ENCODE measurements at regions not wholly inside any gene's neighbourhood (a gene's known extent, or its start where the extent isn't known, plus 50 kb on each side); places are given as distances from the start of the nearest gene placed in this dataset.

GRCh38 chr2:150856596-150857281 lies 369.3 kb upstream of the RND3 start:
- Histone ChIP-seq H2AFZ (ENCODE audit: low read length) (no peak overlapping the region), H3K27me3 (replicated peaks; ENCODE audit: insufficient read depth, low read length) (no peaks in the 10 kb centered on the region), H3K9ac (ENCODE audit: low read length) (no peak overlapping the region), H4K20me1 (ENCODE audit: insufficient read depth, low read length) (no peaks in the 10 kb centered on the region), H3K79me2 (ENCODE audit: low read length) (no peaks in the 10 kb centered on the region), H3K9me2 (replicated peaks; ENCODE audit: insufficient read depth, low read length) (no peaks in the 10 kb centered on the region), H3K36me3 (replicated peaks; ENCODE audit: insufficient read depth, low read length) (no peaks in the 10 kb centered on the region), H3K4me2 (ENCODE audit: low read depth, low read length) (no peak overlapping the region), H3K4me3 (ENCODE audit: low read length) (no peak overlapping the region), H3K4me1 (ENCODE audit: low read length) (no peaks in the 10 kb centered on the region), H3K27ac (ENCODE audit: low read length) (no peak overlapping the region), H3F3A (ENCODE audit: insufficient read depth, low read length) (no peaks in the 10 kb centered on the region), H3K9me3 (replicated peaks; ENCODE audit: insufficient read depth, low read length) (no peaks in the 10 kb centered on the region)
- TF ChIP-seq EZH2phosphoT487 (IDR thresholded peaks at IDR 0.05; ENCODE audit: low read length) (no peak), CTCF (IDR thresholded peaks at IDR 0.05; ENCODE audit: low read length) (no peak), EZH2 (optimal IDR thresholded peaks at IDR 0.05; ENCODE audit: low read depth, low read length) (no peak)
- no peak for DNase-seq

DNA sequence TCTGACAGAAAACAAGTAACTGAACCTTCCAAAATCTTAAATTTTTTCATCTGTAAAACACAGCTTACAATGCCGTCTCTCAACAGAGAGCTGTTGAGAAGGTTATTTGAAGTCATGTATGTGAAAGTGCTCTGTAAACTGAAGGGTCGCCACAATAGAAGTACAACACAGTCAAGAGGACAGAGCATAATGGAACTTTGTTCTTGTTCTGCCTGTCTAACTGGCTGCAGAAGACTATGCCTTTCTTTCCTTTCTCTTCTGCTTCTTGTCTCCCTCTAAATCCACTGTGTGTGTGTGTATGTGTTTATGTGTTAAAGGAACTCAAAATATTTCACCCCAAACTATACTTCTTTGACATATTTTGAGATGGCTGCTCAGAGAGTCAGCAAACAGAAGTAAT lies 365.8 kb upstream of the RND3 start:
- Histone ChIP-seq H3K9ac (ENCODE audit: low read length) (no peak overlapping the region), H3K36me3 (replicated peaks; ENCODE audit: insufficient read depth, low read length) (no peaks in the 10 kb centered on the region), H3K79me2 (ENCODE audit: low read length) (no peaks in the 10 kb centered on the region), H4K20me1 (ENCODE audit: insufficient read depth, low read length) (no peaks in the 10 kb centered on the region), H3K4me3 (ENCODE audit: low read length) (no peak overlapping the region), H3K9me2 (replicated peaks; ENCODE audit: insufficient read depth, low read length) (no peaks in the 10 kb centered on the region), H3K4me2 (ENCODE audit: low read depth, low read length) (no peak overlapping the region), H3K27ac (ENCODE audit: low read length) (no peak overlapping the region), H3K4me1 (ENCODE audit: low read length) (no peaks in the 10 kb centered on the region), H3F3A (ENCODE audit: insufficient read depth, low read length) (no peaks in the 10 kb centered on the region), H3K9me3 (replicated peaks; ENCODE audit: insufficient read depth, low read length) (no peaks in the 10 kb centered on the region), H3K27me3 (replicated peaks; ENCODE audit: insufficient read depth, low read length) (no peaks in the 10 kb centered on the region), H2AFZ (ENCODE audit: low read length) (no peak overlapping the region)
- no peak for TF ChIP-seq CTCF (IDR thresholded peaks at IDR 0.05; ENCODE audit: low read length)
- TF ChIP-seq EZH2phosphoT487 (IDR thresholded peaks at IDR 0.05; ENCODE audit: low read length), result no peak
- DNase-seq, result no peak

- no peaks in the 10 kb centered on the region for H3F3A ChIP-seq (ENCODE audit: insufficient read depth, low read length)
- no peaks in the 10 kb centered on the region for H3K36me3 ChIP-seq (replicated peaks; ENCODE audit: insufficient read depth, low read length)
- H3K27ac ChIP-seq (ENCODE audit: low read length), result no peak overlapping the region
- no peak overlapping the region for H2AFZ ChIP-seq (ENCODE audit: low read length)
- H3K9ac ChIP-seq (ENCODE audit: low read length), result no peak overlapping the region
- no peaks in the 10 kb centered on the region for H3K79me2 ChIP-seq (ENCODE audit: low read length)
- no peak for DNase-seq
- H3K4me2 ChIP-seq (ENCODE audit: low read depth, low read length), result no peak overlapping the region
- no peaks in the 10 kb centered on the region for H3K4me1 ChIP-seq (ENCODE audit: low read length)
- no peak overlapping the region for H3K4me3 ChIP-seq (ENCODE audit: low read length)
- TF ChIP-seq EZH2phosphoT487 (IDR thresholded peaks at IDR 0.05; ENCODE audit: low read length) (no peak), CTCF (IDR thresholded peaks at IDR 0.05; ENCODE audit: low read length) (no peak), EZH2 (optimal IDR thresholded peaks at IDR 0.05; ENCODE audit: low read depth, low read length) (no peak)
- H3K9me3 ChIP-seq (replicated peaks; ENCODE audit: insufficient read depth, low read length), result no peaks in the 10 kb centered on the region
- no peaks in the 10 kb centered on the region for H3K27me3 ChIP-seq (replicated peaks; ENCODE audit: insufficient read depth, low read length)
- no peaks in the 10 kb centered on the region for H3K9me2 ChIP-seq (replicated peaks; ENCODE audit: insufficient read depth, low read length)
- H4K20me1 ChIP-seq (ENCODE audit: insufficient read depth, low read length), result no peaks in the 10 kb centered on the region
Observed at GRCh38 chr2:150850641-150851040, 363.2 kb upstream of the RND3 start.
